ENCODE measurements at regions not wholly inside any gene's neighbourhood (a gene's known extent, or its start where the extent isn't known, plus 50 kb on each side); places are given as distances from the start of the nearest gene placed in this dataset.
"Not testable (repeated sequence)": the region's sequence is repeated elsewhere in the genome, so short reads cannot be mapped to it uniquely, and the experiment has no call there.

DNA sequence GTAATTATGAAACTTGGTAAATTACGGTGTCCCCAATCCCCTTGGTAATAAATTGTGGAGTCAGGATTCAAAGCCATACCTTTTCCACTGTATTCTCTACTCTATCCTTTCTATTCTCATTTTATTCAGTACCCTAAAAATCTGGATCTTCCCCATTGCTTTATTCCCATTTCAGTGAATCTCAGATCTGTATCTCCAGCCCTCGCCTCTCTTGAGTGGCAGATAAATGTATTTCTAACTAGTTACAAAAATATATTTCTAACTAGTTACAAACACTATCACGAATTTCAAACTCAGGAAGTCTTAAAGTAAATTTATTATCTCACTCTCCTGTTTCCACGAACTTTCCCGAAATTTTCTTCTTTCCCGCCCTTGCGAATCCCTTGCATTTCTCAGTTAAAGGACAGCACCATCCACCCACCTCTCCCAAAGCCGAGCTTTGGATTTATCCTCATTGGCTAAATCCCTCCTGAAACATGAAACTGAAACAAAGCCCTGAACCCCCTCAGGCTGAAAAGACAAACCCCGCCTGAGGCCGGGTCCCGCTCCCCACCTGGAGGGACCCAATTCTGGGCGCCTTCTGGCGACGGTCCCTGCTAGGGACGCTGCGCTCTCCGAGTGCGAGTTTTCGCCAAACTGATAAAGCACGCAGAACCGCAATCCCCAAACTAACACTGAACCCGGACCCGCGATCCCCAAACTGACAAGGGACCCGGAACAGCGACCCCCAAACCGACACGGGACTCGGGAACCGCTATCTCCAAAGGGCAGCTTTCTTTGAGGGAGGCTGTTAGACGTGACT lies 164.3 kb upstream of the PABPC3 start:
- ATAC-seq (no peak), DNase-seq (no peak)
- H3K27me3 ChIP-seq, result peaks cover 0 to 10% of the 10 kb centered on the region in 2 donors
- H3K9me3 ChIP-seq, result no peaks in the 10 kb centered on the region
- TF ChIP-seq, protein P1, sequence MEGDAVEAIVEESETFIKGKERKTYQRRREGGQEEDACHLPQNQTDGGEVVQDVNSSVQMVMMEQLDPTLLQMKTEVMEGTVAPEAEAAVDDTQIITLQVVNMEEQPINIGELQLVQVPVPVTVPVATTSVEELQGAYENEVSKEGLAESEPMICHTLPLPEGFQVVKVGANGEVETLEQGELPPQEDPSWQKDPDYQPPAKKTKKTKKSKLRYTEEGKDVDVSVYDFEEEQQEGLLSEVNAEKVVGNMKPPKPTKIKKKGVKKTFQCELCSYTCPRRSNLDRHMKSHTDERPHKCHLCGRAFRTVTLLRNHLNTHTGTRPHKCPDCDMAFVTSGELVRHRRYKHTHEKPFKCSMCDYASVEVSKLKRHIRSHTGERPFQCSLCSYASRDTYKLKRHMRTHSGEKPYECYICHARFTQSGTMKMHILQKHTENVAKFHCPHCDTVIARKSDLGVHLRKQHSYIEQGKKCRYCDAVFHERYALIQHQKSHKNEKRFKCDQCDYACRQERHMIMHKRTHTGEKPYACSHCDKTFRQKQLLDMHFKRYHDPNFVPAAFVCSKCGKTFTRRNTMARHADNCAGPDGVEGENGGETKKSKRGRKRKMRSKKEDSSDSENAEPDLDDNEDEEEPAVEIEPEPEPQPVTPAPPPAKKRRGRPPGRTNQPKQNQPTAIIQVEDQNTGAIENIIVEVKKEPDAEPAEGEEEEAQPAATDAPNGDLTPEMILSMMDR (IDR thresholded peaks at IDR 0.05), result no peak
- TF ChIP-seq POLR2A (IDR thresholded peaks at IDR 0.05), result no peak
- no peak overlapping the region for H3K4me3 ChIP-seq
- 8 to 24% methylated on average over 9 to 31 of the region's 31 CpGs for WGBS, 2 donors
- intact Hi-C loops (cut with DNase I), result no loop called here
- no peaks in the 10 kb centered on the region for H3K36me3 ChIP-seq (replicated peaks in 1 of 2; ENCODE audit: insufficient read depth in 1 of 2, low read depth in 2 of 2)
- H3K4me1 ChIP-seq, result no peaks in the 10 kb centered on the region
- no peak overlapping the region for H3K27ac ChIP-seq

DNA sequence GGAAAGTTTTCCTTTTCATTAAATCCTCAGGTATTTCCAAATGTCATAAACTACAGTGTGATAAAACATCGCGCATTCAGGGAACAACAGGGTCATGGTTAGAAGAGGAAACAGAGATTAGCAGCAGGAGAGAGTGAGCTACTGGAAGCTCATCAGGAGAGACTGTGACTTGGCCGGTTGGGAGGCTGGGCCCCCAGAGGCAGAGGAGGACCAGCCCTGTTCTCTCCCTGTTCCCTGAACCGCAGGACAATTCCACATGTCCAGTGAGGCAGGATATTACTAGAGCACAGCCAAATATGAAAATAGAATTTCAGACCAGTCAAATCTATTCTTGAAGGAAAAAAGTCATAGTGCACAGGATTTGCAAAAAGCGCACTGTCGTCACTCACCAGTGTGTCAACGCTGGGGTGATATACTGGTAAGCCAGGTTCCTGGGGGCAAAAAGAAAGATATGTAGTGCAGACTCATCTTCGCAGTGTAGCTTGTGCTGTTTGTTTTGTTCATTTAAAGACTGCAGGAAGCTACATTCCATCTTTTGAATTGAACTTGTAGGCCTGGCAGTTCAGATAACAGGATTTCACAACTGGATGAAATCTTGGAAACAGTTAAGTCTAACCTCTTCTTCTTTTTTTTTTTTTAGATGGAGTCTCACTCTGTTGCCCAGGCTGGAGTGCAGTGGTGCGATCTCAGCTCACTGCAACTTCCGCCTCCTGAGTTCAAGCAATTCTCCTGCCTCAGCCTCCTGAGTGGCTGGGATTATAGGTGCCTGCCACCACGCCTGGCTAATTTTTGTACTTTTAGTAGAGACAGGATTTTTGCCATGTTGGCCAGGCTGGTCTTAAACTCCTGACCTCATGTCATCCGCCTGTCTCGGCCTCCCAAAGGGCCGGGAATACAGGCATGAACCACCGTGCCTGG lies 162.6 kb upstream of the PABPC3 start:
- H3K4me3 ChIP-seq; DNase-seq; H3K27me3 ChIP-seq; ATAC-seq; H3K27ac ChIP-seq; intact Hi-C loops (cut with DNase I); H3K4me1 ChIP-seq; H3K9me3 ChIP-seq; H3K36me3 ChIP-seq (replicated peaks in 1 of 2; ENCODE audit: insufficient read depth in 1 of 2, low read depth in 2 of 2): not testable (repeated sequence)
- 66 to 67% methylated on average over 15 of the region's 15 CpGs for WGBS, 2 donors

DNA sequence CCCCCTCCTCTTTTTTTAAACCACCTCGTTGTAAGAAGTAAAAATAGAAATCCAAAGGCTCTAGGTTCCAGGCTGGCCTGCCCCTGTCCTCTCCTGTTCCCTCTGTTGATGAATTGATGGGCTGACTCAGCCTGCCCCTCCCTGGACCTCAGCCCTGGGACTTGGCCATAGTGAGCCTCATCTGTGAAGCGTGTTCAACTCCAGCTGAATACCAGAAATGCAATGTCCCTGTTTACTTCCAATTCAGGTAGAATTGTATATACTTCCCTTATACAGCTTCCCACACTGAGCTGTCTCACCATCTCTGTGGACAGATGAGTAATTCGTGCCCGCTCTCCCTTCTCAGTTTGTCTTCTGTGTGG lies 161.9 kb upstream of the PABPC3 start:
- H3K4me3 ChIP-seq; H3K4me1 ChIP-seq; DNase-seq; H3K27ac ChIP-seq; intact Hi-C loops (cut with DNase I); H3K9me3 ChIP-seq; H3K27me3 ChIP-seq; ATAC-seq; H3K36me3 ChIP-seq (replicated peaks in 1 of 2; ENCODE audit: insufficient read depth in 1 of 2, low read depth in 2 of 2): not testable (repeated sequence)
- 57 to 60% methylated on average over 4 of the region's 4 CpGs for WGBS, 2 donors

DNA sequence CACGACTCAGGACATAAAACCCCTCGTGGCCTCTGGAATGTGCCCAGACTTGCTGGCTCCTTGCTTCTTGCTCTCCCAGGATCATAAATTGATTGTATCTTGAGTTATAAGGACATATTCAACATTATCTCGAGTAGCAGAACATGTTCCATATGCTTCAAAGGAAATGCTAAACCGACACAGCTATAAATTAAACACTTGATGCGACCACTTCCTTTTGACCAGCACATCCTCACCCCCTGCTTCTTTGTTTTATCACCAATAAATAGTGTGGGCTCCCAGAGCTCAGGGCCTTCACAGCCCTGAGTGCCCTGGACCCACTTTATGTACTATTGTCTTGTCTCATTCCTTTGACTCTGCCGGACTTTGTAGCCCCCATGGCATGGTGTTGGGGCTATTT lies 157.0 kb upstream of the PABPC3 start:
- H3K36me3 ChIP-seq (replicated peaks in 1 of 2; ENCODE audit: insufficient read depth in 1 of 2, low read depth in 2 of 2), result no peaks in the 10 kb centered on the region
- H3K4me1 ChIP-seq, result no peaks in the 10 kb centered on the region
- DNase-seq (no peak), ATAC-seq (no peak)
- no peak overlapping the region for H3K27ac ChIP-seq
- TF ChIP-seq POLR2A (IDR thresholded peaks at IDR 0.05), result no peak
- TF ChIP-seq, protein P1 (IDR thresholded peaks at IDR 0.05), result no peak
- intact Hi-C loops (cut with DNase I), result no loop called here
- no peaks in the 10 kb centered on the region for H3K9me3 ChIP-seq
- 60 to 79% methylated on average over 6 of the region's 6 CpGs for WGBS, 2 donors
- H3K4me3 ChIP-seq, result no peak overlapping the region
- no peaks in the 10 kb centered on the region for H3K27me3 ChIP-seq

DNA sequence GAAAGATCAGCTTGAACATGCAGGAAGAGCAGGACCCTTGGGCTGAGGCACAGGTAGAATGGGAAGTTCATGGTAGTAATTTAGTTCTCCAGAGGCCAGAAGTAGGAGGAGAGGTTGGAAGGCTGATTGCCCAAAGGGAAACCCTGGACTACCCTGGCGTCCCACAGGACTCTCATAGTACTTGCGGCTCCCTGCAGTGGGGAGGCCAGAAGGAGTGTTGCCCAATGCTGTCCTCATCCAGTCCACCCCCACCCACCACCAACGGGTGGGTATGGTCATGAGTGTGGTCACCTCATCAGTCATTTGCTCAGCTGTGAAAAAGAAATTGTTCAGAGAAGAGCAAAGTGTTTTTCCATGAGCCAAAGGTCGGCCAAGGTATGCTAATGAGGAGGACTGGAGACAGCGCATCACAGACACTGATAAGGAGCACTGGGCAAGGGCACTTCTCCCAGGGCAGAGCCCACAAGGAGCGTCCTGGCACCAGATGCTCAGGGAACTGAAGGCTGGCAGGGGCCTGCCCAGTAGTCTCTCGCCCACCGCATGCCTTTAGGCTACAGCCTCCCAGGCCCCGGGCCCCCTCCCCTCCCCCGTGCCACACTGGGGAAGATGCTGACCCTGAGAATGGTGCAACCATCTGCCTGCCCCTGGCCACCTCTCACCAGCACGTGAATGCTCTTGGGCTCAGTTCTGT lies 154.8 kb upstream of the PABPC3 start:
- H3K4me3 ChIP-seq; H3K27ac ChIP-seq; H3K9me3 ChIP-seq; H3K27me3 ChIP-seq; intact Hi-C loops (cut with DNase I); H3K36me3 ChIP-seq (replicated peaks in 1 of 2; ENCODE audit: insufficient read depth in 1 of 2, low read depth in 2 of 2); ATAC-seq; H3K4me1 ChIP-seq; DNase-seq: not testable (repeated sequence)
- 71 to 81% methylated on average over 10 to 11 of the region's 11 CpGs for WGBS, 2 donors

DNA sequence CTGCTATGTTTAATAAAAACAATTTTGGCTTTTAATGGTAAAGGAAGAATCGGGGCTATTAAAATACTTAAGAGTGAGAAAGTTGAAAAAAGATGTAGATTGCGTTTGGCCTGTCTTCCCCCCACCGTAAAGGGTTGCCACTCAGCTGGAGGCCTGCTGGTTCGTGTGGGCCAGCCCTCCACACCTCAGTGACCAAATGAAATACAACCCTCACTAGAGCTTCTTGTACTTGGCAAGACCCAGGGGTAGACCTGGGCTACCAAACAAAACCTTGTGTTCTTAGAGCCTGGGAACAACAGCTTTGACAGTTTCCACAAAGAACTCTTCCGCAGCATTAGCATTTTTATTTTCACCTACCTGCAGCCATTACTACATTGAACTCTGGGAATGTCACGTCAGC lies 152.8 kb upstream of the PABPC3 start:
- no peaks in the 10 kb centered on the region for H3K27me3 ChIP-seq
- TF ChIP-seq, protein P1 (IDR thresholded peaks at IDR 0.05), result no peak
- TF ChIP-seq POLR2A (IDR thresholded peaks at IDR 0.05), result no peak
- no peaks in the 10 kb centered on the region for H3K9me3 ChIP-seq
- intact Hi-C loops (cut with DNase I), result no loop called here
- no peak for DNase-seq
- WGBS, 2 donors, result 66 to 71% methylated on average over 6 of the region's 6 CpGs
- no peak for ATAC-seq
- no peak overlapping the region for H3K27ac ChIP-seq
- H3K4me3 ChIP-seq, result no peak overlapping the region
- H3K4me1 ChIP-seq, result no peaks in the 10 kb centered on the region
- no peaks in the 10 kb centered on the region for H3K36me3 ChIP-seq (replicated peaks in 1 of 2; ENCODE audit: insufficient read depth in 1 of 2, low read depth in 2 of 2)

DNA sequence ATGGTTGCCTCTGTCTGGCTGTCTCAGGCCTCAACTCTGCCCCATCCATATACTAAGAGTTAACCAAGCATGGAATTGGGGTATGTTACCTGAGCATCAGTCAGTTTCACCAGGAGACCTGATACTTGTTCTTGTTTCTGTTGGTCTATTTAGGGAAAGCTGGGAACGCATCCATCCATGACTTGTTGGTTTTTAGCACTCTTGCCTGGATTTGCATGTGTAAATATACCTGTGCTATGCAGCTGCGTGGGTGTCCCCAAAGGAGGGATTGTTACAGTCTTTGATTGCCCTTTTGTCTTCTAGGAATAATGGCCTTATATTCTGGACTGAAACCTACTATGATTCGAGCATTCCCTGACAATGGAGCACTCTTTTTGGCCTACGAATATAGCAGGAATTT lies 151.9 kb upstream of the PABPC3 start:
- WGBS, 2 donors, result 68 to 81% methylated on average over 4 of the region's 4 CpGs
- H3K27ac ChIP-seq; DNase-seq; H3K4me3 ChIP-seq; H3K27me3 ChIP-seq; H3K36me3 ChIP-seq (replicated peaks in 1 of 2; ENCODE audit: insufficient read depth in 1 of 2, low read depth in 2 of 2); intact Hi-C loops (cut with DNase I); ATAC-seq; H3K4me1 ChIP-seq; H3K9me3 ChIP-seq: not testable (repeated sequence)

DNA sequence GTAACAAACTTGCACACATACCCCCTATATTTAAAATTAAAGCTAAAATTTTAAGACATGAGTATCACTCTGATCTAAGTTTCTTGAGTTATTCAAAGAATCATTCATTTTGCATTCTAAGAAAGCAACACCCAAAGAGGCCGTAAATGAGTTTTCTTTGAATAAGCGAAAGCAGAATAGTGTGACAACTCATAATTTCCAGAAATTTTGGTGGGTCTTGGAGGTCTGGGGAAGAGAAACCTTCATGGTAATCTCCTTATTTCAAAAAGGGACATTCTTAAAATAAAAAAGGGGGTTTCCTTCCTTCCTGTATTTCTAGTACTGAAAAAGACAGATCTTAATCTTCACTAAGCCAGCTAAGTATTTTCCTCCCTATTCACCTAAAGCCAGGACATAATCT lies 147.0 kb upstream of the PABPC3 start:
- DNase-seq; H3K27me3 ChIP-seq; H3K9me3 ChIP-seq; ATAC-seq; H3K27ac ChIP-seq; H3K4me3 ChIP-seq; H3K4me1 ChIP-seq; H3K36me3 ChIP-seq (replicated peaks in 1 of 2; ENCODE audit: insufficient read depth in 1 of 2, low read depth in 2 of 2); intact Hi-C loops (cut with DNase I): not testable (repeated sequence)
- 82 to 89% methylated on average over 2 of the region's 2 CpGs for WGBS, 2 donors

Measured in body of pancreas (tissue), 4 donors.